ENCODE measurements at regions not wholly inside any gene's neighbourhood (a gene's known extent, or its start where the extent isn't known, plus 50 kb on each side); places are given as distances from the start of the nearest gene placed in this dataset.

DNA sequence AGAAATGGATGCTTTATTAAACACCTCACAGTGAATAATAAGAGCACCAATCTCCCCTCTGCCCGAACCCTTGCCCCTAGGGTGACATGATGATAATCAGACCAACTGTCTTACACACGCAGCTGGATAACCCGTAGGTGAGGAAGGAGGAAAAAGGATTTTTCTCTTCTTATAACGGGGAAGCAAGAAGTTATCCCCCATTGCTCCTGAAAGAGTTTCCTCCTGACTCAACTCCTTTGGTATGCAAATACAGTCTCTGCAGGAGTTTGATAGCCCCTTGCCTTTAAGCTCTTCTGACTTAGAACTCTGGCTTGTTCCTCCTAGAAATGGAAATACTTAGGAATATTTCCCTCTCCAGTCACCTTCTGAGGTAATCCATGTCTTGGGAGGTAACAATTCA lies 455.8 kb downstream of the TMEM135 start:
- H3K9me3 Mint-ChIP-seq: peaks cover 15% of the 10 kb centered on the region; the same call in 2 of the 3 replicates
- Histone ChIP-seq H3K27ac (ENCODE audit: low read depth) (no peak overlapping the region), H3K36me3 (ENCODE audit: insufficient read depth) (no peaks in the 10 kb centered on the region; the same call in 1 of the 2 replicates), H3K27me3 (ENCODE audit: insufficient read depth) (no peaks in the 10 kb centered on the region; the same call in 1 of the 2 replicates), H3F3A (replicated peaks; ENCODE audit: low read depth) (no peaks in the 10 kb centered on the region), H4K20me1 (replicated peaks; ENCODE audit: insufficient read depth) (no peaks in the 10 kb centered on the region), H3K79me2 (replicated peaks; ENCODE audit: insufficient read depth) (no peaks in the 10 kb centered on the region), H2AFZ (no peak overlapping the region), H3K4me3 (peak overlapping the region; percentile 24; the same call in 1 of the 2 replicates), H3K4me1 (ENCODE audit: insufficient read depth) (peaks cover 26% of the 10 kb centered on the region), H3K4me2 (peak overlapping the region; percentile 71), H3K9me2 (ENCODE audit: insufficient read depth) (peaks cover 9% of the 10 kb centered on the region; the same call in 1 of the 2 replicates)
- H3K27me3 Mint-ChIP-seq (ENCODE audit: insufficient read depth, low read depth, poor library complexity): peaks cover 14% of the 10 kb centered on the region
- TF ChIP-seq EZH2phosphoT487 (IDR thresholded peaks at IDR 0.05; ENCODE audit: unreplicated experiment) (no peak), ZNF114 (CRISPR knock-in tag; IDR thresholded peaks at IDR 0.05) (no peak), CREB1 (CRISPR knock-in tag; IDR thresholded peaks at IDR 0.05; ENCODE audit: low read depth) (no peak), JUNB (IDR thresholded peaks at IDR 0.05; ENCODE audit: unreplicated experiment) (no peak), ZNF331 (CRISPR knock-in tag; IDR thresholded peaks at IDR 0.05; ENCODE audit: low read depth) (no peak), STAT1 (IDR thresholded peaks at IDR 0.05; ENCODE audit: unreplicated experiment) (no peak), POLR2AphosphoS5 (IDR thresholded peaks at IDR 0.05; ENCODE audit: low read depth) (no peak), NANOG (IDR thresholded peaks at IDR 0.05; ENCODE audit: borderline replicate concordance) (peak; percentile 98)
- TF ChIP-seq, protein P1, sequence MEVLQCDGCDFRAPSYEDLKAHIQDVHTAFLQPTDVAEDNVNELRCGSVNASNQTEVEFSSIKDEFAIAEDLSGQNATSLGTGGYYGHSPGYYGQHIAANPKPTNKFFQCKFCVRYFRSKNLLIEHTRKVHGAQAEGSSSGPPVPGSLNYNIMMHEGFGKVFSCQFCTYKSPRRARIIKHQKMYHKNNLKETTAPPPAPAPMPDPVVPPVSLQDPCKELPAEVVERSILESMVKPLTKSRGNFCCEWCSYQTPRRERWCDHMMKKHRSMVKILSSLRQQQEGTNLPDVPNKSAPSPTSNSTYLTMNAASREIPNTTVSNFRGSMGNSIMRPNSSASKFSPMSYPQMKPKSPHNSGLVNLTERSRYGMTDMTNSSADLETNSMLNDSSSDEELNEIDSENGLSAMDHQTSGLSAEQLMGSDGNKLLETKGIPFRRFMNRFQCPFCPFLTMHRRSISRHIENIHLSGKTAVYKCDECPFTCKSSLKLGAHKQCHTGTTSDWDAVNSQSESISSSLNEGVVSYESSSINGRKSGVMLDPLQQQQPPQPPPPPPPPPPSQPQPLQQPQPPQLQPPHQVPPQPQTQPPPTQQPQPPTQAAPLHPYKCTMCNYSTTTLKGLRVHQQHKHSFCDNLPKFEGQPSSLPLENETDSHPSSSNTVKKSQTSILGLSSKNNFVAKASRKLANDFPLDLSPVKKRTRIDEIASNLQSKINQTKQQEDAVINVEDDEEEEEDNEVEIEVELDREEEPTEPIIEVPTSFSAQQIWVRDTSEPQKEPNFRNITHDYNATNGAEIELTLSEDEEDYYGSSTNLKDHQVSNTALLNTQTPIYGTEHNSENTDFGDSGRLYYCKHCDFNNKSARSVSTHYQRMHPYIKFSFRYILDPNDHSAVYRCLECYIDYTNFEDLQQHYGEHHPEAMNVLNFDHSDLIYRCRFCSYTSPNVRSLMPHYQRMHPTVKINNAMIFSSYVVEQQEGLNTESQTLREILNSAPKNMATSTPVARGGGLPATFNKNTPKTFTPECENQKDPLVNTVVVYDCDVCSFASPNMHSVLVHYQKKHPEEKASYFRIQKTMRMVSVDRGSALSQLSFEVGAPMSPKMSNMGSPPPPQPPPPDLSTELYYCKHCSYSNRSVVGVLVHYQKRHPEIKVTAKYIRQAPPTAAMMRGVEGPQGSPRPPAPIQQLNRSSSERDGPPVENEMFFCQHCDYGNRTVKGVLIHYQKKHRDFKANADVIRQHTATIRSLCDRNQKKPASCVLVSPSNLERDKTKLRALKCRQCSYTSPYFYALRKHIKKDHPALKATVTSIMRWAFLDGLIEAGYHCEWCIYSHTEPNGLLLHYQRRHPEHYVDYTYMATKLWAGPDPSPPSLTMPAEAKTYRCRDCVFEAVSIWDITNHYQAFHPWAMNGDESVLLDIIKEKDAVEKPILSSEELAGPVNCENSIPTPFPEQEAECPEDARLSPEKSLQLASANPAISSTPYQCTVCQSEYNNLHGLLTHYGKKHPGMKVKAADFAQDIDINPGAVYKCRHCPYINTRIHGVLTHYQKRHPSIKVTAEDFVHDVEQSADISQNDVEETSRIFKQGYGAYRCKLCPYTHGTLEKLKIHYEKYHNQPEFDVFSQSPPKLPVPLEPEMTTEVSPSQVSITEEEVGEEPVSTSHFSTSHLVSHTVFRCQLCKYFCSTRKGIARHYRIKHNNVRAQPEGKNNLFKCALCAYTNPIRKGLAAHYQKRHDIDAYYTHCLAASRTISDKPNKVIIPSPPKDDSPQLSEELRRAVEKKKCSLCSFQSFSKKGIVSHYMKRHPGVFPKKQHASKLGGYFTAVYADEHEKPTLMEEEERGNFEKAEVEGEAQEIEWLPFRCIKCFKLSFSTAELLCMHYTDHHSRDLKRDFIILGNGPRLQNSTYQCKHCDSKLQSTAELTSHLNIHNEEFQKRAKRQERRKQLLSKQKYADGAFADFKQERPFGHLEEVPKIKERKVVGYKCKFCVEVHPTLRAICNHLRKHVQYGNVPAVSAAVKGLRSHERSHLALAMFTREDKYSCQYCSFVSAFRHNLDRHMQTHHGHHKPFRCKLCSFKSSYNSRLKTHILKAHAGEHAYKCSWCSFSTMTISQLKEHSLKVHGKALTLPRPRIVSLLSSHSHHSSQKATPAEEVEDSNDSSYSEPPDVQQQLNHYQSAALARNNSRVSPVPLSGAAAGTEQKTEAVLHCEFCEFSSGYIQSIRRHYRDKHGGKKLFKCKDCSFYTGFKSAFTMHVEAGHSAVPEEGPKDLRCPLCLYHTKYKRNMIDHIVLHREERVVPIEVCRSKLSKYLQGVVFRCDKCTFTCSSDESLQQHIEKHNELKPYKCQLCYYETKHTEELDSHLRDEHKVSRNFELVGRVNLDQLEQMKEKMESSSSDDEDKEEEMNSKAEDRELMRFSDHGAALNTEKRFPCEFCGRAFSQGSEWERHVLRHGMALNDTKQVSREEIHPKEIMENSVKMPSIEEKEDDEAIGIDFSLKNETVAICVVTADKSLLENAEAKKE (CRISPR knock-in tag; IDR thresholded peaks at IDR 0.05): peak; percentile 97
- TF ChIP-seq, protein P2, sequence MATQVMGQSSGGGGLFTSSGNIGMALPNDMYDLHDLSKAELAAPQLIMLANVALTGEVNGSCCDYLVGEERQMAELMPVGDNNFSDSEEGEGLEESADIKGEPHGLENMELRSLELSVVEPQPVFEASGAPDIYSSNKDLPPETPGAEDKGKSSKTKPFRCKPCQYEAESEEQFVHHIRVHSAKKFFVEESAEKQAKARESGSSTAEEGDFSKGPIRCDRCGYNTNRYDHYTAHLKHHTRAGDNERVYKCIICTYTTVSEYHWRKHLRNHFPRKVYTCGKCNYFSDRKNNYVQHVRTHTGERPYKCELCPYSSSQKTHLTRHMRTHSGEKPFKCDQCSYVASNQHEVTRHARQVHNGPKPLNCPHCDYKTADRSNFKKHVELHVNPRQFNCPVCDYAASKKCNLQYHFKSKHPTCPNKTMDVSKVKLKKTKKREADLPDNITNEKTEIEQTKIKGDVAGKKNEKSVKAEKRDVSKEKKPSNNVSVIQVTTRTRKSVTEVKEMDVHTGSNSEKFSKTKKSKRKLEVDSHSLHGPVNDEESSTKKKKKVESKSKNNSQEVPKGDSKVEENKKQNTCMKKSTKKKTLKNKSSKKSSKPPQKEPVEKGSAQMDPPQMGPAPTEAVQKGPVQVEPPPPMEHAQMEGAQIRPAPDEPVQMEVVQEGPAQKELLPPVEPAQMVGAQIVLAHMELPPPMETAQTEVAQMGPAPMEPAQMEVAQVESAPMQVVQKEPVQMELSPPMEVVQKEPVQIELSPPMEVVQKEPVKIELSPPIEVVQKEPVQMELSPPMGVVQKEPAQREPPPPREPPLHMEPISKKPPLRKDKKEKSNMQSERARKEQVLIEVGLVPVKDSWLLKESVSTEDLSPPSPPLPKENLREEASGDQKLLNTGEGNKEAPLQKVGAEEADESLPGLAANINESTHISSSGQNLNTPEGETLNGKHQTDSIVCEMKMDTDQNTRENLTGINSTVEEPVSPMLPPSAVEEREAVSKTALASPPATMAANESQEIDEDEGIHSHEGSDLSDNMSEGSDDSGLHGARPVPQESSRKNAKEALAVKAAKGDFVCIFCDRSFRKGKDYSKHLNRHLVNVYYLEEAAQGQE (IDR thresholded peaks at IDR 0.05; ENCODE audit: unreplicated experiment): no peak
- ATAC-seq: peak; percentile 99
- no peak overlapping the region for H3K27ac Mint-ChIP-seq
- H3K4me1 Mint-ChIP-seq: peaks cover 27% of the 10 kb centered on the region
- H3K4me3 Mint-ChIP-seq: no peak overlapping the region
- DNase-seq (ENCODE audit: low spot score): peak; percentile 87
- H3K36me3 Mint-ChIP-seq (ENCODE audit: low read depth): peaks cover 17% of the 10 kb centered on the region; the same call in 2 of the 3 replicates

Data from GM23338 (cell line).